IMR-90 (cell line): ENCODE measurements at regions not wholly inside any gene's neighbourhood (a gene's known extent, or its start where the extent isn't known, plus 50 kb on each side); places are given as distances from the start of the nearest gene placed in this dataset.

Experiments
- ATAC-seq: fragments of 200-7000 bp; cut with Tn5 transposase; 2 replicates; pipeline ENCODE4 v1.9.1; 2020; ENCODE audit warnings: low read depth, mild to moderate bottlenecking, moderate library complexity
- BruUV-seq: library from RNA; stranded (reverse); fragments of 400-500 nt; replicated peaks from 2 replicates; lab custom pipeline; 2021; lab: Mats Ljungman, UMichigan
- CTCF ChIA-PET: fragments of 300-600 bp; formaldehyde crosslinking; extraction: SDS; loops from one replicate; lab custom pipeline; 2021; ENCODE audit warnings: antibody characterized with exemption; lab: Yijun Ruan, JAX
- POLR2A ChIA-PET: fragments of 300-600 bp; sonication (Branson Sonifier 250); formaldehyde crosslinking; loops from one replicate; lab custom pipeline; 2022; ENCODE audit warnings: antibody characterized with exemption; ENCODE audit not compliant: unreplicated experiment; lab: Charles Lee
- DNase-seq: peaks from one replicate; pipeline ENCODE4 v3.0.0; 2013
- H2AFZ ChIP-seq: replicated peaks from 2 replicates; pipeline ENCODE3; 2013; ENCODE audit warnings: low read length, mild to moderate bottlenecking; ENCODE audit not compliant: poor library complexity
- H2AK5ac ChIP-seq: 2 replicates; pipeline ENCODE4 v1.6.1; 2013; ENCODE audit warnings: low read depth, low read length, inconsistent platforms
- H2AK9ac ChIP-seq: replicated peaks from 2 replicates; pipeline ENCODE3; 2013; ENCODE audit warnings: mild to moderate bottlenecking, low read depth, low read length, moderate library complexity; ENCODE audit not compliant: poor library complexity
- H2BK120ac ChIP-seq: 2 replicates; pipeline ENCODE4 v1.6.1; 2013; ENCODE audit warnings: low read depth, low read length, inconsistent platforms
- H2BK15ac ChIP-seq: 3 replicates; pipeline ENCODE4 v1.6.1; 2013; ENCODE audit warnings: low read depth, low read length, inconsistent platforms
- H2BK20ac ChIP-seq: 2 replicates; pipeline ENCODE4 v1.6.1; 2013; ENCODE audit warnings: low read depth, mild to moderate bottlenecking, inconsistent platforms, low read length, moderate library complexity
- H2BK5ac ChIP-seq: 2 replicates; pipeline ENCODE4 v1.6.1; 2013; ENCODE audit warnings: mild to moderate bottlenecking, low read depth, low read length, inconsistent platforms; ENCODE audit not compliant: poor library complexity, severe bottlenecking
- H3K14ac ChIP-seq: replicated peaks from 2 replicates; pipeline ENCODE4 v1.6.1; 2013; ENCODE audit warnings: low read depth, low read length, inconsistent platforms
- H3K18ac ChIP-seq: 2 replicates; pipeline ENCODE4 v1.6.1; 2013; ENCODE audit warnings: low read depth, low read length, control low read depth
- H3K23ac ChIP-seq: 2 replicates; pipeline ENCODE4 v1.6.1; 2013; ENCODE audit warnings: low read depth, low read length, inconsistent platforms
- H3K27ac ChIP-seq: 2 replicates; pipeline ENCODE4 v1.5.1; 2013; ENCODE audit warnings: mild to moderate bottlenecking, control low read depth, low read length; ENCODE audit not compliant: insufficient read depth
- H3K27me3 ChIP-seq: 2 replicates; pipeline ENCODE4 v1.6.1; 2013; ENCODE audit warnings: low read length; ENCODE audit not compliant: control insufficient read depth, insufficient read depth
- H3K36me3 ChIP-seq: 2 replicates; pipeline ENCODE4 v1.6.1; 2013; ENCODE audit warnings: low read length, mixed read lengths; ENCODE audit not compliant: control insufficient read depth, insufficient read depth
- H3K4ac ChIP-seq: 2 replicates; pipeline ENCODE4 v1.6.1; 2013; ENCODE audit warnings: low read depth, low read length, inconsistent platforms
- H3K4me1 ChIP-seq: 2 replicates; pipeline ENCODE4 v1.6.1; 2013; ENCODE audit warnings: low read length, mixed read lengths; ENCODE audit not compliant: control insufficient read depth, insufficient read depth
- H3K4me2 ChIP-seq: 2 replicates; pipeline ENCODE4 v1.6.1; 2013; ENCODE audit warnings: low read depth, mild to moderate bottlenecking, control low read depth, low read length, moderate library complexity
- H3K4me3 ChIP-seq: 2 replicates; pipeline ENCODE4 v1.5.1; 2013; ENCODE audit warnings: low read depth, mild to moderate bottlenecking, control low read depth, low read length, moderate library complexity; ENCODE audit not compliant: insufficient read depth
- H3K56ac ChIP-seq: 2 replicates; pipeline ENCODE4 v1.6.1; 2013; ENCODE audit warnings: low read length, inconsistent platforms; ENCODE audit not compliant: insufficient read depth; ENCODE audit errors: extremely low read depth
- H3K79me1 ChIP-seq, 2 experiments: 2 replicates each; pipeline ENCODE4 v1.6.1; 2013; ENCODE audit warnings: low read length in 2 of 2, inconsistent platforms in 1 of 2, low read depth in 1 of 2
- H3K9ac ChIP-seq: 2 replicates; pipeline ENCODE4 v1.6.1; 2013; ENCODE audit warnings: low read depth, low read length, control low read depth
- H3K9me1 ChIP-seq: 2 replicates; pipeline ENCODE4 v1.6.1; 2013; ENCODE audit warnings: low read length, inconsistent platforms; ENCODE audit not compliant: insufficient read depth
- H3K9me3 ChIP-seq: 2 replicates; pipeline ENCODE4 v1.6.1; 2013; ENCODE audit warnings: low read length; ENCODE audit not compliant: control insufficient read depth, insufficient read depth
- H4K20me1 ChIP-seq: 2 replicates; pipeline ENCODE4 v1.6.1; 2013; ENCODE audit warnings: low read length, inconsistent platforms; ENCODE audit not compliant: insufficient read depth
- H4K5ac ChIP-seq: 2 replicates; pipeline ENCODE4 v1.6.1; 2013; ENCODE audit warnings: mild to moderate bottlenecking, low read depth, low read length, control low read depth
- H4K8ac ChIP-seq, 2 experiments: 2 replicates each; pipeline ENCODE4 v1.6.1; 2013; ENCODE audit warnings: low read depth in 2 of 2, low read length in 2 of 2, control low read depth in 1 of 2, inconsistent platforms in 1 of 2
- H4K91ac ChIP-seq: 2 replicates; pipeline ENCODE4 v1.6.1; 2013; ENCODE audit warnings: low read depth, low read length, inconsistent platforms; ENCODE audit not compliant: insufficient read depth
- BHLHE40 ChIP-seq: fragments of 150-350 bp; IDR thresholded peaks from 2 replicates; pipeline ENCODE4 v1.6.1; 2016; ENCODE audit warnings: mild to moderate bottlenecking, low read depth, low read length
- CEBPB ChIP-seq: IDR thresholded peaks from 2 replicates; pipeline ENCODE4 v1.6.1; 2012; ENCODE audit warnings: low read depth, low read length, improper control_type of control experiment
- CHD1 ChIP-seq: IDR thresholded peaks from 2 replicates; pipeline ENCODE4 v1.6.1; 2012; ENCODE audit warnings: low read depth, low read length, improper control_type of control experiment
- FOS ChIP-seq: fragments of 150-350 bp; IDR thresholded peaks from 2 replicates; pipeline ENCODE4 v1.6.1; 2016; ENCODE audit warnings: low read depth, low read length
- MAFK ChIP-seq: IDR thresholded peaks from 2 replicates; pipeline ENCODE4 v1.6.1; 2012; ENCODE audit warnings: low read depth, low read length, improper control_type of control experiment
- MAZ ChIP-seq: IDR thresholded peaks from 2 replicates; pipeline ENCODE4 v1.6.1; 2012; ENCODE audit warnings: low read depth, mild to moderate bottlenecking, low read length, improper control_type of control experiment, moderate library complexity, borderline replicate concordance
- POLR2A ChIP-seq: IDR thresholded peaks from 2 replicates; pipeline ENCODE4 v1.6.1; 2012; ENCODE audit warnings: mild to moderate bottlenecking, low read depth, low read length
- RAD21 ChIP-seq: IDR thresholded peaks from 2 replicates; pipeline ENCODE4 v1.6.1; 2012; ENCODE audit warnings: low read length, improper control_type of control experiment
- RFX5 ChIP-seq: IDR thresholded peaks from 2 replicates; pipeline ENCODE4 v1.8.0; 2012; ENCODE audit warnings: low read depth, mild to moderate bottlenecking, low read length, moderate library complexity
- USF2 ChIP-seq: fragments of 150-350 bp; IDR thresholded peaks from 2 replicates; pipeline ENCODE4 v1.6.1; 2017; ENCODE audit warnings: mild to moderate bottlenecking, antibody characterized with exemption, low read length, low read depth
- WGBS, 2 experiments: methylation state at CpG; one replicate each; pipeline versions ENCODE4 v1.1.5 to v1.1.7; 2013; ENCODE audit warnings: missing lambda C conversion rate in 2 of 2; ENCODE audit not compliant: insufficient read length in 1 of 2; ENCODE audit errors: extremely low coverage in 2 of 2; 5-methylcytosine and 5-hydroxymethylcytosine counted together
- dilution Hi-C: fragments of 300-500 bp; cut with HindIII; formaldehyde crosslinking; loops from one replicate; pipeline ENCODE4 v1.14.3; 2018; ENCODE audit warnings: low sequenced_read_pairs; ENCODE audit not compliant: unreplicated experiment
- in situ Hi-C: fragments of 300-500 bp; cut with MboI; formaldehyde crosslinking; loops from 3 replicates; pipeline ENCODE4 v1.14.3; 2019; ENCODE audit warnings: low sequenced_read_pairs, inconsistent platforms, mixed read lengths
- intact Hi-C: fragments of 100-400 bp; cut with micrococcal nuclease; formaldehyde crosslinking; loops from 2 replicates; pipeline ENCODE4 v1.10.0; 2022

DNA sequence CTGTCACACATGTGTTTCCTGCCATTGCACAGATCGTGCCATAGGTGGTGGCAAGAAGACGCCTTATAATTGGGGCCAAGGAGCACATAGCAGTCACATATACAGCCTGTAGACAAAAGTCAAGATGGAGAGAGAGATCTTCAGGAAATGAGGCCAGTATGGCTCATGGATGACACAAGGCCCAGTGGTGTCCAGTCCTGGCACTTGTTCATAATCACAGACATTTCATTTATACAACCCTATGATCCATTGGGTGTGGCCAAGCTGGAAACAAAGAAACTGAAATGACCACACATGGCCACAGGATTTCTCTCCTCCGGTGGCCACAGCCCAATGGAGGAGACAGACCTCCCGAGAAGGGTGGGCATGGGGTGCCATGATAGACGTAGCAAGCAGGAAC is 78.5 kb upstream of the KAZN start:
- Histone ChIP-seq H3K18ac (peak overlapping the region; percentile 67; the same call in 1 of the 2 replicates), H4K8ac (peak overlapping the region in 1 of 2 experiments; percentile 53; a peak in 2 of 4 replicates), H2BK5ac (no peak overlapping the region), H3K9ac (no peak overlapping the region), H3K56ac (no peak overlapping the region), H3K27me3 (no peaks in the 10 kb centered on the region), H3K14ac (no peak overlapping the region), H2BK20ac (no peak overlapping the region), H3K9me3 (no peaks in the 10 kb centered on the region), H3K4me1 (peaks cover 27% of the 10 kb centered on the region), H3K4ac (no peak overlapping the region), H3K79me1 (no peaks in the 10 kb centered on the region), H3K23ac (no peak overlapping the region), H4K20me1 (no peaks in the 10 kb centered on the region), H3K4me3 (no peak overlapping the region), H2AK5ac (0 out of 2 replicates have a peak overlapping the region, but pooled peaks have one; percentile 11), H3K9me1 (no peaks in the 10 kb centered on the region), H3K36me3 (no peaks in the 10 kb centered on the region), H4K91ac (peak overlapping the region; percentile 45; the same call in 1 of the 2 replicates), H2AK9ac (no peak overlapping the region), H2BK15ac (peak overlapping the region; percentile 17; the same call in 1 of the 3 replicates), H4K5ac (peak overlapping the region; percentile 60; the same call in 1 of the 2 replicates), H3K4me2 (no peak overlapping the region), H3K27ac (peak overlapping the region; percentile 47; the same call in 1 of the 2 replicates), H2AFZ (peak overlapping the region; percentile 1), H2BK120ac (no peak overlapping the region; the same call in 1 of the 2 replicates)
- DNase-seq (peak; percentile 40), ATAC-seq (no peak)
- in situ Hi-C loops (no loop called here), dilution Hi-C loops (no loop called here), intact Hi-C loops (loop anchor here (5.0 to 10.0 kb wide), 2 partner anchors 407 to 525 kb away; no protein-coding TSS in a partner anchor)
- BruUV-seq, result no TSS peak
- ChIA-PET CTCF (no interaction called here), POLR2A (no interaction called here)
- no CpG with 5 or more reads among the region's 5 CpGs for WGBS, 2 experiments
- no peak for TF ChIP-seq POLR2A
- no peak for TF ChIP-seq MAZ
- TF ChIP-seq CHD1, result no peak
- no peak for TF ChIP-seq USF2
- TF ChIP-seq FOS, result no peak
- TF ChIP-seq BHLHE40, result no peak
- no peak for TF ChIP-seq CEBPB
- TF ChIP-seq RAD21, result no peak
- no peak for TF ChIP-seq MAFK
- no peak for TF ChIP-seq RFX5
